ENCODE measurements at regions not wholly inside any gene's neighbourhood (a gene's known extent, or its start where the extent isn't known, plus 50 kb on each side); places are given as distances from the start of the nearest gene placed in this dataset.
"Not testable (repeated sequence)": the region's sequence is repeated elsewhere in the genome, so short reads cannot be mapped to it uniquely, and the experiment has no call there.

- TF ChIP-seq CTCF (IDR thresholded peaks at IDR 0.05; ENCODE audit: insufficient read depth, low read depth, low read length, missing control alignments): no peak
- H3K4me3 ChIP-seq (ENCODE audit: low read depth, low read length): no peak overlapping the region
- DNase-seq (ENCODE audit: low read depth): no peak
These were observed 734.5 kb upstream of the CCDC179 start for GRCh38 chr11:23594755-23595154.

DNA sequence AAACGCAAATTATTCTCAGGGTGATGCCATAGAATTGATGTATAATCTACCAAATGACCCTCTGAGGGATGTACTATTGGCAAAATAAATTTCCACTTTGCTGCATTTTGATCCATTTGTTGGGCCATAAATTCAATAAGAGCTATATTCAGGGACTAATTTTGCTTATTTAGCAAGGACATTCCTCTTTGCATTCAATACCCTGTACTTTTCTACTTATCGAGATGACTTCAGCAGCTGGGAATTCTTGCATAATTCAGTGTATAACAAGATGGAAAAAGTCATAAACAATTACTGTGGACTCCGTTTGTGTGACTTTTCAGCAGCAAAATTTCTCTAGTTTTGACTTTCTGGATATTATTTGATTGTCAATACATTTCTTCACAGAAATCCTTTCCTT lies 744.7 kb upstream of the CCDC179 start:
- no peak for DNase-seq (ENCODE audit: low read depth)
- H3K4me3 ChIP-seq (ENCODE audit: low read depth, low read length): no peak overlapping the region
- TF ChIP-seq CTCF (IDR thresholded peaks at IDR 0.05; ENCODE audit: insufficient read depth, low read depth, low read length, missing control alignments): no peak

DNA sequence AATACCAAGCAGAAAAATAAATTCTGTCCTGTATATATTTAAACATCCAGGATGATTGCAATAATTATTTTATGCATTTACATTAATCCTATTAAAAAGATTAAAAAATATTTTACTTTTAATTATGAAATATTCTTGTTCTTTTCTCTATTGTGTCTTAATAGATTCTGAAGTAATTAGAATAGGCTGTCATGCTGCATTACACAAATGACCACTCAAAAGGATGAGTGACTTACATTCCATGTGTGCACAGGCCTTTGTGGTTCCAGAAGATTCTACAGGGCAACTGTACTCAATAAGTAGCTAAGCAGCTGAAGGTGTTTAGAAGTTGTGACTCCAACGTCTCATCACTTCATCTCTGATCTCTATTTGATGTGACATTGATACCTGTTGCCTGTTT lies 745.9 kb upstream of the CCDC179 start:
- H3K4me3 ChIP-seq (ENCODE audit: low read depth, low read length): no peak overlapping the region
- no peak for DNase-seq (ENCODE audit: low read depth)
- TF ChIP-seq CTCF (IDR thresholded peaks at IDR 0.05; ENCODE audit: insufficient read depth, low read depth, low read length, missing control alignments): no peak

GRCh38 chr11:23611726-23612125 lies 751.5 kb upstream of the CCDC179 start:
- no peak for TF ChIP-seq CTCF (IDR thresholded peaks at IDR 0.05; ENCODE audit: insufficient read depth, low read depth, low read length, missing control alignments)
- H3K4me3 ChIP-seq (ENCODE audit: low read depth, low read length): no peak overlapping the region
- no peak for DNase-seq (ENCODE audit: low read depth)

- DNase-seq (ENCODE audit: low read depth): no peak
- H3K4me3 ChIP-seq (ENCODE audit: low read depth, low read length): no peak overlapping the region
- TF ChIP-seq CTCF (IDR thresholded peaks at IDR 0.05; ENCODE audit: insufficient read depth, low read depth, low read length, missing control alignments): no peak
These were observed 760.3 kb upstream of the CCDC179 start for GRCh38 chr11:23620617-23621016.

- H3K4me3 ChIP-seq (ENCODE audit: low read depth, low read length): no peak overlapping the region
- no peak for DNase-seq (ENCODE audit: low read depth)
- no peak for TF ChIP-seq CTCF (IDR thresholded peaks at IDR 0.05; ENCODE audit: insufficient read depth, low read depth, low read length, missing control alignments)
These were observed 772.0 kb upstream of the CCDC179 start for GRCh38 chr11:23632293-23632692.

DNA sequence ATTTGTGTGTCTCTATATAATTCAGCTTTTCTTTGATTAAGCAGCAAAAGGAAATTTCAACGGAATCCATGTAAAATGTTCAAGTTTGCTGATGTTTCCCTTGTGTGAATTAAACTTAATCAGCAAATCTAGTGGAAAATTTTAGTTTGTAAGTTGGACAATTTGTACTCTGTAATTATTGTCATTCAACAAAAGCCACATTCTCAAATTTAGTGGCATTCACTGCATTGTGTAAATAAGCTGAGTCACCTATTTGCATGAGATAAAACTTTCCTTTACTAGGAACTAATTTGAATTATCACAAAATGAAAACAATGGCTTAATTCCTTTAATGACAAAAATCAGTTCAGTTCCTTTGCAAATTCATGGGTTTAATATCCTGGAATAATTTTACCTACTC lies 784.2 kb upstream of the CCDC179 start:
- no peak overlapping the region for H3K4me3 ChIP-seq (ENCODE audit: low read depth, low read length)
- no peak for DNase-seq (ENCODE audit: low read depth)
- TF ChIP-seq CTCF (IDR thresholded peaks at IDR 0.05; ENCODE audit: insufficient read depth, low read depth, low read length, missing control alignments): no peak

DNA sequence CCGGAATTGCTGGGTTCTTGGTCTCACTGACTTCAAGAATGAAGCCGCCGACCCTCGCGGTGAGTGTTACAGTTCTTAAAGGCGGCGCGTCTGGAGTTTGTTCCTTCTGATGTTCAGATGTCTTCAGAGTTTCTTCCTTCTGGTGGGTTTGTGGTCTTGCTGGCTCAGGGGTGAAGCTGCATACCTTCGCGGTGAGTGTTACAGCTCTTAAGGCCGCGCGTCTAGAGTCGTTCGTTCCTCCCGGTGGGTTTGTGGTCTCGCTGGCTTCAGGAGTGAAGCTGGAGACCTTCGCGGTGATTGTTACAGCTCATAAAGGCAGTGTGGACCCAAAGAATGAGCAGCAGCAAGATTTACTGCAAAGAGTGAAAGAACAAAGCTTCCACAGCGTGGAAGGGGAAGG lies 792.1 kb upstream of the CCDC179 start:
- DNase-seq (ENCODE audit: low read depth); H3K4me3 ChIP-seq (ENCODE audit: low read depth, low read length): not testable (repeated sequence)

Data from GM12865 (cell line).